ENCODE measurements at regions not wholly inside any gene's neighbourhood (a gene's known extent, or its start where the extent isn't known, plus 50 kb on each side); places are given as distances from the start of the nearest gene placed in this dataset.

GRCh38 chr1:30313584-30313983 is 409.8 kb downstream of the MATN1 start:
- TF ChIP-seq CTCF (IDR thresholded peaks at IDR 0.05; ENCODE audit: low read depth, low read length, missing input control) (no peak), TAF1 (conservative IDR thresholded peaks at IDR 0.05) (no peak), HNF4A (conservative IDR thresholded peaks at IDR 0.05) (no peak), ATF3 (IDR thresholded peaks at IDR 0.05) (no peak), JUND (IDR thresholded peaks at IDR 0.05) (no peak)
